HCT116 (cell line): ENCODE measurements at regions not wholly inside any gene's neighbourhood (a gene's known extent, or its start where the extent isn't known, plus 50 kb on each side); places are given as distances from the start of the nearest gene placed in this dataset.

Source experiments
- ATAC-seq: fragments of 200-7000 bp; cut with Tn5 transposase; 2 replicates; pipeline ENCODE4 v1.9.1; 2020; ENCODE audit warnings: mild to moderate bottlenecking, moderate library complexity
- BruUV-seq: library from RNA; stranded (reverse); fragments of 400-500 nt; replicated peaks from 2 replicates; lab custom pipeline; 2021; lab: Mats Ljungman, UMichigan
- CTCF ChIA-PET: fragments of 300-600 bp; sonication (Branson Sonifier 250); formaldehyde crosslinking; loops from one replicate; lab custom pipeline; 2021; ENCODE audit warnings: antibody characterized with exemption; lab: Charles Lee
- POLR2A ChIA-PET: fragments of 300-600, 350-600 bp; sonication (Branson Sonifier 250); formaldehyde crosslinking; loops from one replicate; lab custom pipeline; 2021; ENCODE audit warnings: antibody characterized with exemption; lab: Charles Lee
- RAD21 ChIA-PET, 2 experiments: fragments of 300-600 bp; sonication (Branson Sonifier 250); formaldehyde crosslinking; loops; one replicate each; lab custom pipeline; 2023; ENCODE audit warnings: low total read pairs in 2 of 2; ENCODE audit not compliant: uncharacterized antibody in 2 of 2, unreplicated experiment in 2 of 2, low non-redundant PET in 1 of 2; lab: Charles Lee
- DNase-seq: peaks from one replicate; pipeline ENCODE4 v3.0.0-alpha.2; 2010; ENCODE audit warnings: low read depth, low spot score
- H2AFZ ChIP-seq: fragments of 200-600 bp; shearing (Covaris generic), sonication (generic); 2 replicates; pipeline ENCODE4 v1.6.1; 2017; ENCODE audit warnings: low read depth, mixed run types, mixed read lengths, antibody characterized with exemption, low read length; ENCODE audit not compliant: poor library complexity, severe bottlenecking
- H3K27ac ChIP-seq: 2 replicates; pipeline ENCODE4 v1.5.1; 2012; ENCODE audit warnings: low read depth, low read length
- H3K27me3 ChIP-seq: fragments of 200-600 bp; sonication (generic); 2 replicates; pipeline ENCODE4 v1.6.1; 2016; ENCODE audit warnings: mixed run types, low read length, mixed read lengths; ENCODE audit not compliant: insufficient read depth
- H3K36me3 ChIP-seq, 2 experiments: fragments of 200-500 bp in 1 of 2; fragments of 200-600 bp in 1 of 2; sonication (Bioruptor generic) in 1 of 2; sonication (generic) in 1 of 2; 2 replicates each; pipeline versions ENCODE4 v1.5.1 to v1.6.1; 2014 to 2016; ENCODE audit warnings: low read length in 2 of 2, inconsistent platforms in 1 of 2, mixed read lengths in 1 of 2, mixed run types in 1 of 2; ENCODE audit not compliant: insufficient read depth in 2 of 2, control insufficient read depth in 1 of 2
- H3K4me1 ChIP-seq, 2 experiments: fragments of 200-600 bp in 1 of 2; sonication (generic) in 1 of 2; 2 replicates each; pipeline versions ENCODE4 v1.5.1 to v1.6.1; 2012 to 2017; ENCODE audit warnings: low read length in 2 of 2, inconsistent platforms in 1 of 2, mild to moderate bottlenecking in 1 of 2, mixed read lengths in 1 of 2, mixed run types in 1 of 2, moderate library complexity in 1 of 2; ENCODE audit not compliant: insufficient read depth in 2 of 2, control insufficient read depth in 1 of 2
- H3K4me2 ChIP-seq: fragments of 200-600 bp; sonication (generic); 2 replicates; pipeline ENCODE4 v1.6.1; 2017; ENCODE audit warnings: mixed run types, low read length, mixed read lengths
- H3K4me3 ChIP-seq, 2 experiments: fragments of 200-600 bp in 1 of 2; sonication (generic) in 1 of 2; replicated peaks in 1 of 2; 2 replicates each; pipeline ENCODE4 v1.5.1; 2011 to 2016; ENCODE audit warnings: low read length in 2 of 2, control low read depth in 1 of 2, low read depth in 1 of 2, mild to moderate bottlenecking in 1 of 2, mixed read lengths in 1 of 2, mixed run types in 1 of 2
- H3K79me2 ChIP-seq: fragments of 200-600 bp; sonication (generic); 2 replicates; pipeline ENCODE4 v1.6.1; 2017; ENCODE audit warnings: mild to moderate bottlenecking, mixed run types, low read length, moderate library complexity, mixed read lengths; ENCODE audit not compliant: insufficient read depth
- H3K9ac ChIP-seq: fragments of 200-600 bp; sonication (generic); 2 replicates; pipeline ENCODE4 v1.6.1; 2016; ENCODE audit warnings: low read length, mixed read lengths
- H3K9me2 ChIP-seq: fragments of 200-600 bp; sonication (generic), shearing (Covaris generic); 2 replicates; pipeline ENCODE4 v1.6.1; 2017; ENCODE audit warnings: mixed run types, mild to moderate bottlenecking, moderate library complexity; ENCODE audit not compliant: insufficient read depth
- H3K9me3 ChIP-seq, 2 experiments: fragments of 200-500 bp in 1 of 2; fragments of 200-600 bp in 1 of 2; sonication (Bioruptor generic) in 1 of 2; sonication (generic) in 1 of 2; 2 replicates each; pipeline ENCODE4 v1.6.1; 2014 to 2017; ENCODE audit warnings: low read length in 2 of 2, mixed read lengths in 2 of 2, inconsistent platforms in 1 of 2, low read depth in 1 of 2, mild to moderate bottlenecking in 1 of 2, mixed run types in 1 of 2, moderate library complexity in 1 of 2; ENCODE audit not compliant: control insufficient read depth in 1 of 2, insufficient read depth in 1 of 2
- H4K20me1 ChIP-seq: fragments of 200-600 bp; sonication (generic), shearing (Covaris generic); 2 replicates; pipeline ENCODE4 v1.6.1; 2017; ENCODE audit warnings: mixed run types, mild to moderate bottlenecking, moderate library complexity; ENCODE audit not compliant: insufficient read depth
- CBX3 ChIP-seq: IDR thresholded peaks from 2 replicates; pipeline ENCODE4 v1.6.1; 2012; ENCODE audit warnings: low read depth
- CEBPB ChIP-seq: IDR thresholded peaks from 2 replicates; pipeline ENCODE4 v1.6.1; 2012; ENCODE audit warnings: low read depth
- EGR1 ChIP-seq: IDR thresholded peaks from 2 replicates; pipeline ENCODE4 v1.6.1; 2012; ENCODE audit warnings: low read depth
- ELF1 ChIP-seq: IDR thresholded peaks from 2 replicates; pipeline ENCODE4 v1.6.1; 2012; ENCODE audit warnings: low read depth, borderline replicate concordance
- EZH2 ChIP-seq: fragments of 200-600 bp; sonication (generic); IDR thresholded peaks from 2 replicates; pipeline ENCODE4 v1.6.1; 2017; ENCODE audit warnings: antibody characterized with exemption, mixed run types
- EZH2phosphoT487 ChIP-seq: fragments of 200-600 bp; IDR thresholded peaks from 2 replicates; pipeline ENCODE4 v1.6.1; 2018; ENCODE audit warnings: antibody characterized with exemption, borderline replicate concordance
- FOSL1 ChIP-seq: IDR thresholded peaks from 2 replicates; pipeline ENCODE4 v1.6.1; 2012; ENCODE audit warnings: low read depth
- POLR2AphosphoS5 ChIP-seq: IDR thresholded peaks from 2 replicates; pipeline ENCODE4 v1.6.1; 2011; ENCODE audit warnings: mild to moderate bottlenecking, low read depth, low read length, moderate library complexity
- RAD21 ChIP-seq: IDR thresholded peaks from 2 replicates; pipeline ENCODE4 v1.6.1; 2012; ENCODE audit warnings: low read depth, mild to moderate bottlenecking
- SIN3A ChIP-seq: IDR thresholded peaks from 2 replicates; pipeline ENCODE4 v1.6.1; 2012; ENCODE audit warnings: low read depth
- SP1 ChIP-seq: IDR thresholded peaks from 2 replicates; pipeline ENCODE4 v1.6.1; 2012; ENCODE audit warnings: low read depth
- SRF ChIP-seq: IDR thresholded peaks from 2 replicates; pipeline ENCODE4 v1.6.1; 2012; ENCODE audit warnings: low read depth
- YY1 ChIP-seq: IDR thresholded peaks from 2 replicates; pipeline ENCODE4 v1.6.1; 2011; ENCODE audit warnings: low read length, low read depth, moderate library complexity, mild to moderate bottlenecking; ENCODE audit not compliant: insufficient replicate concordance; ENCODE audit errors: extremely low read depth
- ZNF274 ChIP-seq: fragments of 200-500 bp; sonication (Bioruptor generic); IDR thresholded peaks from 2 replicates; pipeline ENCODE4 v1.6.1; 2014; ENCODE audit warnings: mild to moderate bottlenecking, low read depth, low read length, inconsistent platforms
- intact Hi-C: fragments of 100-400 bp; cut with micrococcal nuclease; formaldehyde crosslinking; loops from 2 replicates; pipeline ENCODE4 v1.10.0; 2022
- TF ChIP-seq, protein P1 (sequence below): IDR thresholded peaks from 2 replicates; pipeline ENCODE4 v1.6.1; 2012
- TF ChIP-seq, protein P2 (sequence below): IDR thresholded peaks from 2 replicates; pipeline ENCODE4 v1.6.1; 2012; ENCODE audit warnings: low read depth
- TF ChIP-seq, protein P3 (sequence below): IDR thresholded peaks from 2 replicates; pipeline ENCODE4 v1.6.1; 2012

DNA sequence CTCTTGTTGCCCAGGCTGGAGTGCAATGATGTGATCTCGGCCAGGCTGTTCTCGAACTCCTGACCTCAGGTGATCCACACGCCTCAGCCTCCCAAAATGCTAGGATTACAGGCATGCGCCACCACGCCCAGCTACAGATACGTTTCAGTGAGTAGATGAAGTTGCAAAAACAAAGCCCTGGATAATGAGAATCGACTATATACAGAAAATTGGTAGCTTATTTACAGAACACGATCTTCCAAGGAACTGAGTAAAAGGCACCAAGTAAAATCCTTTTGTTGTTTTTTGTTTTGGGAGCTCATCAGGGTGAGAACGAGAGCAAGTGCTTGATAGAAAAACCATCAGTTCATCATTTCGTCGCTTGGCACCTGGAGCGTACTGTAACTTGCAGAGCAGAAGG lies 62.8 kb downstream of the MYCN start:
- Histone ChIP-seq H3K4me2 (no peak overlapping the region), H3K9me2 (no peaks in the 10 kb centered on the region), H3K36me3 (no peaks in the 10 kb centered on the region), H3K4me3 (no peak overlapping the region), H3K79me2 (no peaks in the 10 kb centered on the region), H3K27ac (no peak overlapping the region), H4K20me1 (no peaks in the 10 kb centered on the region), H3K9me3 (no peaks in the 10 kb centered on the region), H2AFZ (no peak overlapping the region), H3K4me1 (peaks cover 4 to 11% of the 10 kb centered on the region in 2 experiments; a peak in 3 of 4 replicates), H3K9ac (no peak overlapping the region), H3K27me3 (peaks cover 22% of the 10 kb centered on the region)
- intact Hi-C loops = no loop called here
- ATAC-seq = no peak
- TF ChIP-seq EZH2 = no peak
- no peak for TF ChIP-seq ELF1
- TF ChIP-seq, protein P1, sequence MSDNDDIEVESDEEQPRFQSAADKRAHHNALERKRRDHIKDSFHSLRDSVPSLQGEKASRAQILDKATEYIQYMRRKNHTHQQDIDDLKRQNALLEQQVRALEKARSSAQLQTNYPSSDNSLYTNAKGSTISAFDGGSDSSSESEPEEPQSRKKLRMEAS = no peak
- RAD21 ChIA-PET = no interaction called here
- no peak for DNase-seq
- BruUV-seq = no TSS peak
- POLR2A ChIA-PET = no interaction called here
- CTCF ChIA-PET = no interaction called here

DNA sequence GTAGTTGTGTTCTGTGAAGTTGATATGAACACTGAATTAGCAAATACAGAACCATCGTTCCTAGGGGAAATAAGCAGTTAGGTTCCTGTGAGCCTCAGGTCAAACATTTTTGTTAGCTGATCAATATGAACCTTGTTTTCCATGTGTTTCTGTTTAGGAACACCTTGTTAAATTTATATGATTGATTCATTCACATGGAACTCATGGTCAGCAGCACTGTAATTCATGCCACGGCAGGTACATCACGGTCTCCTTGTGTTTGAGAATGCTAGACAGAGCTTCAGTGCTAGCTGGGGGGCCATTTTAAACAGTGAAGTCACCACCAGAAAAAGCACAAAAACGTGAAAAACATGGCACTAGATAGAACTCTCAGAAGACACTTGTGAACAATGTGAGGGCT lies 62.2 kb downstream of the MYCN start:
- Histone ChIP-seq H3K9ac (no peak overlapping the region), H3K79me2 (no peaks in the 10 kb centered on the region), H3K27ac (no peak overlapping the region), H2AFZ (no peak overlapping the region), H3K9me2 (no peaks in the 10 kb centered on the region), H3K27me3 (peaks cover 22% of the 10 kb centered on the region), H3K4me1 (peaks cover 4 to 11% of the 10 kb centered on the region in 2 experiments; a peak in 3 of 4 replicates), H3K36me3 (no peaks in the 10 kb centered on the region), H3K4me3 (no peak overlapping the region), H4K20me1 (no peaks in the 10 kb centered on the region), H3K4me2 (no peak overlapping the region), H3K9me3 (no peaks in the 10 kb centered on the region)
- CTCF ChIA-PET = no interaction called here
- intact Hi-C loops = no loop called here
- ATAC-seq = no peak
- BruUV-seq = no TSS peak
- no peak for DNase-seq
- RAD21 ChIA-PET = no interaction called here
- POLR2A ChIA-PET = no interaction called here
- no peak for TF ChIP-seq ELF1
- TF ChIP-seq SIN3A = no peak
- TF ChIP-seq, protein P2, sequence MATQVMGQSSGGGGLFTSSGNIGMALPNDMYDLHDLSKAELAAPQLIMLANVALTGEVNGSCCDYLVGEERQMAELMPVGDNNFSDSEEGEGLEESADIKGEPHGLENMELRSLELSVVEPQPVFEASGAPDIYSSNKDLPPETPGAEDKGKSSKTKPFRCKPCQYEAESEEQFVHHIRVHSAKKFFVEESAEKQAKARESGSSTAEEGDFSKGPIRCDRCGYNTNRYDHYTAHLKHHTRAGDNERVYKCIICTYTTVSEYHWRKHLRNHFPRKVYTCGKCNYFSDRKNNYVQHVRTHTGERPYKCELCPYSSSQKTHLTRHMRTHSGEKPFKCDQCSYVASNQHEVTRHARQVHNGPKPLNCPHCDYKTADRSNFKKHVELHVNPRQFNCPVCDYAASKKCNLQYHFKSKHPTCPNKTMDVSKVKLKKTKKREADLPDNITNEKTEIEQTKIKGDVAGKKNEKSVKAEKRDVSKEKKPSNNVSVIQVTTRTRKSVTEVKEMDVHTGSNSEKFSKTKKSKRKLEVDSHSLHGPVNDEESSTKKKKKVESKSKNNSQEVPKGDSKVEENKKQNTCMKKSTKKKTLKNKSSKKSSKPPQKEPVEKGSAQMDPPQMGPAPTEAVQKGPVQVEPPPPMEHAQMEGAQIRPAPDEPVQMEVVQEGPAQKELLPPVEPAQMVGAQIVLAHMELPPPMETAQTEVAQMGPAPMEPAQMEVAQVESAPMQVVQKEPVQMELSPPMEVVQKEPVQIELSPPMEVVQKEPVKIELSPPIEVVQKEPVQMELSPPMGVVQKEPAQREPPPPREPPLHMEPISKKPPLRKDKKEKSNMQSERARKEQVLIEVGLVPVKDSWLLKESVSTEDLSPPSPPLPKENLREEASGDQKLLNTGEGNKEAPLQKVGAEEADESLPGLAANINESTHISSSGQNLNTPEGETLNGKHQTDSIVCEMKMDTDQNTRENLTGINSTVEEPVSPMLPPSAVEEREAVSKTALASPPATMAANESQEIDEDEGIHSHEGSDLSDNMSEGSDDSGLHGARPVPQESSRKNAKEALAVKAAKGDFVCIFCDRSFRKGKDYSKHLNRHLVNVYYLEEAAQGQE = no peak
- no peak for TF ChIP-seq ZNF274
- TF ChIP-seq, protein P3, sequence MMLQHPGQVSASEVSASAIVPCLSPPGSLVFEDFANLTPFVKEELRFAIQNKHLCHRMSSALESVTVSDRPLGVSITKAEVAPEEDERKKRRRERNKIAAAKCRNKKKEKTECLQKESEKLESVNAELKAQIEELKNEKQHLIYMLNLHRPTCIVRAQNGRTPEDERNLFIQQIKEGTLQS = no peak
- TF ChIP-seq YY1 = no peak
- TF ChIP-seq EZH2 = no peak
- TF ChIP-seq FOSL1 = no peak
- no peak for TF ChIP-seq EGR1
- no peak for TF ChIP-seq EZH2phosphoT487
- TF ChIP-seq SRF = no peak
- TF ChIP-seq CEBPB = no peak
- no peak for TF ChIP-seq POLR2AphosphoS5
- TF ChIP-seq SP1 = no peak
- TF ChIP-seq RAD21 = no peak
- TF ChIP-seq CBX3 = no peak
